22Rv1 (cell line): ENCODE measurements at regions not wholly inside any gene's neighbourhood (a gene's known extent, or its start where the extent isn't known, plus 50 kb on each side); places are given as distances from the start of the nearest gene placed in this dataset.

Experiments
- CTCF ChIP-seq: fragments of 450-650 bp; IDR thresholded peaks from 2 replicates; pipeline ENCODE4 v1.5.1; 2017; ENCODE audit warnings: mild to moderate bottlenecking
- ZFX ChIP-seq: fragments of 450-650 bp; IDR thresholded peaks from 2 replicates; pipeline ENCODE4 v1.6.1; 2017; ENCODE audit warnings: antibody characterized with exemption, borderline replicate concordance

- TF ChIP-seq CTCF: no peak
- TF ChIP-seq ZFX: no peak
Observed at GRCh38 chr18:8899000-8899399, 193.6 kb downstream of the MTCL1 start.
